ENCODE measurements at regions not wholly inside any gene's neighbourhood (a gene's known extent, or its start where the extent isn't known, plus 50 kb on each side); places are given as distances from the start of the nearest gene placed in this dataset.

- TF ChIP-seq POLR2AphosphoS5 (IDR thresholded peaks at IDR 0.05) = no peak
- TF ChIP-seq CTCF (IDR thresholded peaks at IDR 0.05) = no peak
Measured at GRCh38 chr4:119851649-119852048, 215.0 kb downstream of the MAD2L1 start.

Data from gastroesophageal sphincter (tissue), 3 donors.